Right renal cortex interstitium (tissue), 3 donors: ENCODE measurements at regions not wholly inside any gene's neighbourhood (a gene's known extent, or its start where the extent isn't known, plus 50 kb on each side); places are given as distances from the start of the nearest gene placed in this dataset.

Source experiments
- DNase-seq, 3 donors: peaks; one replicate each; pipeline ENCODE4 v3.0.0-alpha.2; 2013; ENCODE audit warnings: low read depth in 3 of 3, low spot score in 2 of 3

DNA sequence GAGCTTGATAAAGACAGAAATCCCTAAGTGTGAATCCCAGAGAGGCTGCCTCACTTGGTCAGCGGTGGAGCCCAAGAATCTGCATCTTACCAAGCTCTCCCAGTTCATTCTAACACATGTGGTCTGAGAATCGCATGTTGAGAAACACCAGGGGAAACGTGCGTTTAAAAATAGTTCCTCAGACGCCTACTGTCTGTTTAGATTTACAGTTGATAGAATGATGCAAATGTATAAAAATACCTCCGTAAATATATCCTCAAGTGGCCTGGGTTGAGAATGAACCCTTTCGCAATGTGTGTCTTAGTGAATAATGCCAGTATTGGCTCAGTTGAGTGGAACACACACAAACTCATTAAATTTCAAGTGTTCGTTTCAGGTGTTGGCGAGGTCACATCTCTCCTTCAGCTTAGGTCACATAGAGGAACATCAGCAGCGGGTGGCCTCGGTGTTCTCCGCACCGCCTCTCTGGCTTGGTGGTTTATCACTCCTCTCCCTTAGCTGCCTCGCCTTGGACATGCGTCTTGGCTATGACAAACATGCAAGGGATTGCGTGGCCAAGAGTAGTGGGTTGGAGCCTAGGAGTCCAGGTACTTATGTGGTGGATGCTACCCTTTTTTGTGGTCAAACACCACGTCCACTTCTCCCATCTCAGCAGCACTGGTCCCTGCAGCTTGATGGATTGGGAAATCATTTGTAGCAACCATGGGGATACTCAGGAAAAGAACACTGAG lies 117.6 kb upstream of the SPATA13 start:
- no peak for DNase-seq

DNA sequence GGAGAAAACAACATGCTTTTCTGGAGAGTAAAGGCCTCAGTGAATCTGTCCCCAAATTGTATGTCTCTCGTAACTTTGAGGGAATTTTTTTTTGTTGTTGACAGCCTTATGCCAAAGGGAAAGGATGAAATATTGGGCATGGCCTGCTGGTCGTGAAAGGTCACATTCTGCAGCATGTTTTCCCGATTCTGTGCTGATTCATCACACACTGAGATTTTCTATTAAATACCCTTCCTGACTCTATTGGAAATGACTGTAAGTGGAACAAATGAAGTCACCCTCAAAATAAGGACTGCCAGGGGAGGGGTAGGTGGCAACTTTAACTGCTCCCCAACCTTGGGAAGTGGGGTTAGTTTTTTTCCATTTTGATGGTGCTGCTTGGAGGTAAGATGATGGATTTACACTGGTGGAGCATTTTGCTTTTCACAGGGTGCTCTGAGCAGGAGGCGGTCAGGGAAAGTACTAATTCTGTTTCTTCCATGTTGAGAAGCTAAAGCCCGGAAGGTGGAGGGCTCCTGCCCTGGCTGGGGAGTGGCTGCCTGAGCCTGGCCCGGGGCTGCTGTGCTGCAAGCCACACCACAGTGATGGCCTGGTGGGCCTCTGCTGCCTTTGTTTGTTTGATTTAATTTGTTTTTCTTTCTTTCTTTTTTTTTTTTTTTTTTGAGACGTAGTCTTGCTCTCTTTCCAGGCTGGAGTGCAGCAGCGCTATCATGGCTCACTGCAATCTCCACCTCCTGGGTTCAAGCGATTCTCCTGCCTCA lies 116.8 kb upstream of the SPATA13 start:
- no peak for DNase-seq

DNA sequence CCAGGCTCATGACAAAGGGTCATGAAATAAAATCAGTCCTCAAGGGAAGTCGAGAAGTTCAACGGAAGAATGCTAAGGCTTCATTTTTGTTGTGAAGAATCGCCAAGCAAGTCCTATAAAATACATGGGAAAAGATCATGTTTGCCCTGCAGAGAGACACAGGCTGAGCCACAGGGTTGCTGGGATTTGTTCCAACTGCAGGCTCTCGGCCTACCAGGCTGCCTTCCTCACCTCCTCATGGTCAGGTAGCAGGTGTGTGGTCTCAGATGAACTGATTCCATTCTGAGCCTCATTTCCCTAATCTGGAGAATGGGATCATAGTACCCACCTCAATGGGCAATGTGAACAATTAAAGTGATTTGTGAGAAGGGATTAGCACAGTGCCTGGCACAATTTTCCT lies 114.9 kb upstream of the SPATA13 start:
- DNase-seq, result no peak

DNA sequence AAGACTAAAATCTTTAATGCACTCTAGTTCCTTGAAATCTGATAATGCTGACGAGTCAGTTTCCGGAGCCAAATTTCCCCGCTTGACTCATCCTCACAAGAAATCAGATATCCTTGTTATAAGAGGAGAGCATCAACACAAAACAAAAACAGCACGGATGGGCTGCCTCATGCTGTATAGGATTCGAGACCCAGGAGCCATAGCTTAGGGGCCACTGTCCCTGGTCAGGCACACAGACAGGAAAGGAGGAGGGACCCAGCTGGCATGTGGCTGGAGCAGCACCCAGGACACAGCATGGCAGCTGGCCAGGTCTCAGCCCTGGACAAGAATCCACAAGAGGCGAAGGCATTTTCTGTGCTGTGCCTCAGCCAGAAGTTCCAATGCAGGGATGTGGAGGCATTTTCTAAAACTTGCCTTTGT lies 110.2 kb upstream of the SPATA13 start:
- no peak for DNase-seq

DNA sequence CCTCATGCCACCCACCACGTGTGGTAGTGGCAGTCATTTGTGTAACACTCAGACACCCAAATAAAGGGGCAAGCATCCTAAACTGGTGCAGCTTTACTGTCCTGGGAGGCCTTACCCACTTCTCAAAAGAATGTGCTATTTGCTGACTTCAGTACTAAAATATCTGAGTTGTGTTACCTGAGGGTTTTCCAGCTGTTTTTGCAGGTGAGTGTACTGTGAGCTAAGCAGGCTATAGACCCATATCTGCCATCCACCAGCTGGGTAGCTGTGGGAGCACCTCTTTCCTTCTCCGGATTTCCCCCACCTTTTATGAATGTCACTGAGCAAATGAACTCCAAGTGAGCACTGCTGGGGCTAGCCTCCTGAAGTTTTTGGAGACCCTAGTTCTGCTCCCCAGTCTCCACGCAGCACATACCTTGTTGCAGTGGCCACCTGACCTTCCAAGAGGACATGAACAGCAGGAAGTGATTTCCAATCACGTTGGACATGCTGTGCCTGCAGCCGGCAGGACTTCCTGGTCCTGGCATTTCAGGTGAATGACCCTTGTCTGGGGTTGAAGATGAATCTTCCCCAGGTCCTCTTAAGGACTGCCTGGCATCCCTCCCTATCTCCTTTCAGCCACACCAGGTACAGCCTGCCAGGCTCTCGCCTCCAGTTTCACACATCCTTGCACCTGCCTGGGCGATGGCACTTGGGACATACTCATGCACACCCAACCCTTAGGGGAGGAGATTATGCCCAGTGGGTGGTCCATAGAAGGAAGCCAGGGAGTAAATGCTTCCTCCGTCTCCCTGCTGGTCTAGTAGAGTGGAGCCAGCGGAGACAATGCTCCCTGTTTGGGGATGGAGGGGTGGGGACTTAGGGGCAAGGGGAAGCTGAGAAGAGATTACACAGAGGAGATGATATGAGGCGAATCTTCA lies 109.5 kb upstream of the SPATA13 start:
- no peak for DNase-seq

DNA sequence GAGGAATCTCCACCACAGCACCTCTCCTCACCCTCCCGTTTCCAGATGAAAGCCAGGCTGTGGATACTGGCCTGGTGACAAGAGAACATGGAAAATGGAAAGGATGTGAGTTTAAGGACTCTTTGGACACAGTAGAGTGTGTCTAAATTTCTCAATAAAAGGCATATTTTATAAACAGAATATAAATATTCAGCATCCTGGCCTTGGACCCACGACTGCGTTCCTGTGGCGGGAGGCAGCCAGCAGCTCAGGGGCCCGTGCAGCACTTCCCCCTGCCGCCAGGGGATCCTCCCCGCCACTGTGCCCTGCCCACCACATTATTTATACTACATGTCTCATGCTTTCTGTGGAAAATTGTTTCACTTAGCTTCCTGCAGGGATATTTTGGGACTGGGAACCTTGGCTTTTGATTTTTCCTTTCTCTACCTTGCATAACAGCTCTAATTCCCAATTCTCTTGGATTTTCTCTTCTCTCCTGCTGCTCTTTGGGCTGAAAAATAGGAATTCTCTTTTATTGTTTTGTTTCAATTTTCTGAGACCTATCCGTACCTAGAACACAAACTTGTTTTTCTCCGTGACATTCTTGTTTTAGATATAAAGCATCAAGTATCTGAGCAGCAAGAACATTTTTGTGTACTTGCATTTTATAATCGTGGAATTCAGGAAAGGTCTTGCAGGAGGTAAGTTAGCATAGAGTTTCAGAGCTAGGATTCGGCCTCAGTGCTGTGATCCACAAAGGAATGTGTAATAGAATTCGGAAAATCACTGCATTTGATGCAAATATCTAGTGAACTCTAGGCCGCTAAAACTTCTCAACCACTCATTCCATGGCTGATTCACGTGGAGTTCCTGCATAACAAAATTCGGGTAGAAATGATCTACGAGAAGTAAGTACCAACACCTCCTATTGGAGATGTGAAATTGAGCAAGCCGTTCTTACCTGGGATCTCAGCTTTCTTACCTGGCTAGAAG lies 107.7 kb upstream of the SPATA13 start:
- no peak for DNase-seq

DNA sequence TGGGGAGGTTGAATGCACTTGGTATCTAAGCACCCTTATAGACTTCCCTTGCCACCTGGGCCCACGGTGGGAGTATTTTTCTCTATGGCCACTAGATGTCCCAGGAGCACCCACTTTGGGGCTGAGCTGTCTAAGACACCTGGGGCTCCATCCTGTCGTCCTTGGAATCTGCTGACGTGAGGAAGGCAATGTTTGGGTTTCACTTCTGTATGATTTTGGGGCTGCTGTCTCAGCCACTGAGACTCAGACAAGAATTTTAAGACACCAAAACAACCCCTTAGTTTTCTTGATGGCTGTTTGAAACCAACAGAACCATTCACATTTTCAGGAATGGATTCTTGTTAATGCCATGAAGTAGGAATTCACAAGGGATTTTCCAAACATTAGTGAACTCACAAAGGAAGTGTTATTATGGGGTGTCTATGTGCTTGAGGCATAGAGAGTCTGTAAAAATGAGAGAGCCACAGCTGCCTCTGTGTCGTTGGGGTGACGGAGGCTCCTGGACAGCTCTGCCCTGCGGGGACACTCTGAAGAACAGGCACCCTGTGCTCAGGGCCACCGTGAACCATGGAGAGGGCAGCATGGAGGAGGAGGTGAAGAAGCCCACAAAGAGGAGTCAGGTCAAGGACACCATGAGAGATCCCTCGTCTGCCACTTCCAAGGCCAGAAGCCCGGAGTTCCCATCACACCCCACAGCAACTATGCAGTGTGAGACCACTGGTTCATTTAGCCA lies 106.8 kb upstream of the SPATA13 start:
- DNase-seq, result peak in 1 of 3 donors; percentile 63

DNA sequence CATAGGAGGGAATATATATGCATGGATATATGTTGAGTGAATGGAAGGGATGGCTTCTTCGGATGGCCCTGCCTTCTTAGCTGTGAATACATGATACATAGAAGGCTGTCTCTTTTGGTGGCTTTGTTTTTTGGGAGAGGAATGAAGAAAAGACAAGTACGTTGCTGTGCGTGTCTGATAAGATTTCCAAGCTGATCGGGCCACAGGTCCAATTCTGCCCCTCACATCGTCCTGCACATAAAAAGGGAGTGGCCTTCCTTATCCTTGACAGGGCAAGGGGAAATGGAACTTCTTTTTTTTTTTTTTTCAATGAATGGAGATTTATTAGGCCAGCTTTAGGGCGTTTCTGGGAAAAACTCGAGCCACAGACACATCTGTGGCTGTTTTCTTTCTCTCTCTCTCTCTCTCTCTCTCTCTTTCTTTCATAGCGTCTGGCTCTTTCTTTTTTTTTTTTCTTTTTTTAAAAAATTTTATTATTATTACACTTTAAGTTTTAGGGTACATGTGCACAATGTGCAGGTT lies 103.8 kb upstream of the SPATA13 start:
- DNase-seq, result no peak

DNA sequence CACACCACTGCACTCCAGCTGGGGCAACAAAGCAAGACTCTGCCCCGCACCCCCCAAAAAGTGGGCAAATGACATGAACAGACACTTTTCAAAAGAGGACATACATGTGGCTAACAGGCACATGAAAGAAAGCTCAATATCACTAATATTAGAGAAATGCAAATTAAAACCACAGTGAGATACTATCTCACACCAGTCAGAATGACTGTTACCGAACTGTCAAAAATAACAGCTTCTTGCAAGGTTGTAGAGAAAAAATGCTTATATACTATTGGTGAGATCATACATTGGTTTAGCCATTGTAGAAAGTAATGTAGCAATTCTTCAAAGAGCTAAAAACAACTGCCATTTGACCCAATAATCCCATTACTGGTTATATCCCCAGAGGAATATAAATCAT lies 99.5 kb upstream of the SPATA13 start:
- no peak for DNase-seq

DNA sequence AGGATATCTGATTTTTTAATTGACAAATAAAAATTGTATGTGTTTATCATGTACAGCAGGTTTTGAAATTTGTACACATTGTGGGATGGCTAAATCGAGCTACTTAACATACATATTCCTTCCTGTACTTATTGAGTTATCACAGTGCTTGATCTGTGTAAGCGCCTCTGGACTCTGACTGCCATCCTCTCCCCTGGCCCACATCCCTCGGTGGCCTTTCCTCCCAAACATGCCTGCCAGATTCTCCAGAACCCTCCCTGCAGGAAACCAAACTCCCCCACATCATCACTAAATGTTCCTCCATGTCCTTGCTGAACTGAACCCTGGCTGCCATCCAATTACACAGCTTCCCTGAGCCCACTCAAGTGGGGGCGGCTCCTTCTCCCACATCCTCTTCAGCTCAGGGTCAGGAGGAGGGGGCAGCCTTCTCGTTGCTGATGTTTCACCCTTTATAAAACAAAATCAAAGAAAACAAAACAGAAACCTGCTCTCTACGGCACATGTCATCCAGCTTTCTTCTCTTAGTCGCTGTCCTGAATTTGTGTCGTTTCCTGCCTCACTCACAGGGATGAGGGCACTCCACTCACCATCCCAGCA lies 97.1 kb upstream of the SPATA13 start:
- no peak for DNase-seq

DNA sequence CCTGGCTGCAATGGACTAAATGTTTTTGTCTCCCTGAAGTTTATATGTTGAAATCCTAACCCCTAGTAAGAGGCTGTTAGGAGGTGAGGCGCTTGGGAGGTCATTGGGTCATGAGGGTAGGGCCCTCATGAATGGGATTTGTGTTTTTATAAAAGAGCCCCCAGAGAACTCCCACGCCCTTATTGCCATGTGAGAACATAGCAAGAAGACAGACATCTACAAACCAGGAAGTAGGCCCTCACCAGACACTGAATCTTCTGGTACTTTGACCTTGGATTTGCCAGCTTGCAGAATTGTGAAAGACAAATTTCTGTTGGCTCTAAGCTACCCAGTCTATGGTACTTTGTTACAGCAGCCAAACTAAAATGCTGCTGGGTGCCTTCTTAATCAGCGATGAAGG lies 96.1 kb upstream of the SPATA13 start:
- no peak for DNase-seq

DNA sequence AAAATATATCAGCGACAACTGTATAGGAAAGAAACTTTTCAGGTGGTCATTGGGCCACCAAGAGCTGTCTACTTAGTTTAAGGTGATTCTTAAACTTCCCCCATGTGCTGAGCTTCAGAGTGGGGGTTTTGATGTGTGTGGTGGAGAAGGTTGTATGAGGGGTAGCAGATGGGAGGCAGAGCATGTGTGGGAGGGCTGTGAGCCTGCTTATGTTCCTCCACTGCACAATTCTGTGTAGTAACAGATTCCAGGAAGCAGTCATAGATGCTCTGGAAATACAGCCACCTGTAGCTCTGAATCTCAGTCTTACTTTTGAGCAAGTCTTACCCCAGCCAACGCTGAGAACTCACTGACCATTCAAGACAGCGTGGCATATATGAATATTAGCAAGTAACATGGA lies 95.3 kb upstream of the SPATA13 start:
- DNase-seq, result no peak

DNA sequence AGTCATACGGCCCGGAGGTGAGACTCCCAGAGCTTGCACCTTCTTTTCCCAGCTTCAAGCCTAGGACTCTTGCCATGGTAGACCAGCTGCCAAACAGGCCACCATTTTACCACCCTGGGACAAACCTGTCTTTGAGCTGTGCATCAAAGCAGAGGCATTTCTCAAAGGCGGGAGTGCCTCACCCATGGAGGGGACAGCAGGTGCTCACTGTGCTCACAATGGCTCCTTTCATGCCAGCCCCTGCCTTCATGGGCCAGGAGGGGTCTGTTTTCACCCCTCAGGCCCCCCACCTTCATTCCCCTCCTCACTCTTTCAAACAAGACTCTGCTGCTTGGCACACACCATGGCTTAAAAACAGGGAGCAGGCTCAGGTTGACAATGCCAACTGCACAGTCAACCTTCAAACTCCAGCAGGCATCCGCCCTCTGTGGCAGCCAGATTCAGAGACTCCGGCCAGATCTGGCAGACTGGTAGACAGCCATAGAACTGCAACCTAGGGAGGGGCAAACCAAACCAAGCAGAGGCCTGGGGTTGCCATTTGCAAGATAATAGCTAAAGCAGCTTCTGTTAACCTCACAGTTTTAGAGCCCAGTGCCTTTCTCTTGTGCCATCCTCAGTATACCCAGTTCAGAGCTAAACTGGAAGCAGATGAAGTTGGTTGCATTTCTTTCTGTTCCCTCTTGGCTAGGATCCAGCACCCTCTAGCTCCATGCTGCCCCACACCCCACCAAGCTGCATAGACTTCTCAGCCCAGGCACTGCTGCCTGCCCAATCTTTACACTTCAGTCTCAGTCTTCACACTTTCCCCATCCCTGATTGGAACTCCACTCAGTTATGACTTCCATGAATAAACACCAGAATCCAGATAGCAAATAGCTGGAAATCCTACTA lies 93.9 kb upstream of the SPATA13 start:
- DNase-seq, result no peak

DNA sequence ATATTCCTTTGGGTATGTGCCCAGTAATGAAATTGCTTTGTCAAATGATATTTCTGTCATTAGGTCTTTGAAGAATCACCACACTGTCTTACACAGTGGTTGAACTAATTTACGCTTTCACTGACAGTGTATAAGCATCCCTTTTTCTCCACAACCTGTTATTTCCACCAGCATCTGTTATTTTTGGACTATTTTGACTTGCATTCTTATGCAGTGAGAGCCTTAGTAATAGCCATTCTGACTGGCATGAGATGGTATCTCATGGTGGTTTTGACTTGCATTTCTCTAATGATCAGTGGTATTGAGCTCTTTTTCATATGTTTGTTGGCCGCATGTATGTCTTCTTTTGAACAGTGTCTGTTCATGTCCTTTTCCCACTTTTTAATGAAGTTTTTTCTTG lies 92.0 kb upstream of the SPATA13 start:
- no peak for DNase-seq

DNA sequence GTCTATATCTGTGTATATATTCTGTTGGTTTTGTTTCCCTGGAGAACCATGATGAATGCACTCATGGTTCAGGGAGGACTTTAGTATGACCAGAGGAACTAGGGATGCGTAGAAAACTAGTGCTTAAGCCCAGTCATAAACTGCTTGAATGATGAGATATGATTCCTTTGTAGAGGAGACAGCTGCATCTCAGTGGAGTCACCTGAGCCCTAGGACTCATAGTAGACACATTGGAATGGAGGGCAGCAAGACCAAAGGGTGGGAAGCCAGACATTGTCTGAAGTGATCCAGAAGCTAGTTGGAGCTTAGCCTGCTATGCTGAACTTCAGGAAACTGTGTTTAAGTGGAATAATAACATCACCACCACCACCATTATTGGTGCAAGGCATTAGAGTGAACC lies 89.5 kb upstream of the SPATA13 start:
- no peak for DNase-seq

DNA sequence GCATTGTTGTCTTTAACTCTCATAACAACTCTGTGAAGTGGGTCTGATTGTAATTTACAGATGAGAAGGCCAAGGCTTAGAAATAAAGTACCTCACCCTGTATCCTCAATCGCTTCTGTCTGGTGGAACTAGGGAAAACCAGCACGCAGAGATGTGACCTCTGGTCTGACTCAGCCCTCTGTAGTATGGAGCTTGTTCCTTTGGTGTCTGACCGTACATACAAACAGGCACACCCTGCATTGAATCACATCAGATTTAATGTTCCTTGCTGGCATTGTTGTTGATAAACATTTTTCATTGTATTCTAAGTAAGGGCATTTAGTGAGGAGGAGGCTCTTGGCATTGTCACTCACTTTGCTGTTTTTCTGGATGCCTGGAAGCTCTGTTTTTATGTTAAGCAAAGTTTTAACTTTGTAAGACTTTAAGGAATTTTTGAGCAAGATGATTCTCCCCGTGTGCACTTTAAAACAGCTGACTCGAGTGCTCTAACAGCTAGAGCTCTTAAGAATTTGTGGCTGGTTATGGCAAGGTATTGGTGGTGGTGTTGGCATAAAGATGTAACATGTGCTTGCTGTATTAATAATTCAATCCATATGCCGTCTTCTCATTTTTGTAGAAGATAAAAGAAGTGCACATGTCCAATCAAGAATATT lies 89.0 kb upstream of the SPATA13 start:
- no peak for DNase-seq

DNA sequence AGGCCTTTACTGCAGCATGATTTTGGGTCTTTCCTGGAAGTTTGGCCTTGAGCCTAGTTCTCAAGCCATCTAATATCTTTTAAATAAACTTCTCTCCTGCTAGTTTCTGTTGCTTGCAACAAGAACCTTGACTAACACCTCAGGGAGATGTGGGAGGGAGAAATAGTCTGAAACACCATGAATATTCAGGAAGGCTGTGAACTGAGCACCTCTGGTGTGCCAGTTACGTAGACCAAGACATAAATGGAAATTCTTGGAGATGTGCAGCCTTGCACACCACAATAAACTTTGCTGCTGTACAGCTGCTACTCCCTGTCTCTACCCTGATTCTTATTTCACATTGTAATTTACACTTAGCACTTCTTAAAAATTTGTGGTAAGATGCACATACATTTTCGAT lies 86.9 kb upstream of the SPATA13 start:
- DNase-seq, result no peak
